Spleen (tissue), 7 donors: ENCODE measurements at regions not wholly inside any gene's neighbourhood (a gene's known extent, or its start where the extent isn't known, plus 50 kb on each side); places are given as distances from the start of the nearest gene placed in this dataset.

Source experiments
- POLR2AphosphoS5 ChIP-seq, 3 donors: sonication (generic); formaldehyde crosslinking; IDR thresholded peaks; one replicate each; pipeline ENCODE4 v1.5.1; 2017; ENCODE audit warnings: antibody characterized with exemption in 3 of 3
- TF ChIP-seq, protein P1 (sequence below), 11 experiments: fragments of 200-600 bp in 7 of 11; fragments of 450-650 bp in 4 of 11; sonication (generic) in 4 of 11; IDR thresholded peaks in 8 of 11; conservative IDR thresholded peaks in 3 of 11; 1 replicate in 7 of 11; 2 replicates in 4 of 11; pipeline versions ENCODE4 v1.4.0 to v1.8.0; 2016 to 2021; ENCODE audit warnings: antibody characterized with exemption in 11 of 11, inconsistent platforms in 4 of 11, mild to moderate bottlenecking in 1 of 11
- donor health status: DM: no; HTN: no; CAD: no; lungs with moderate emphysema.
- donor health status: DM: no; HTN: no; CAD: no.
- donor health status: DM: no; HTN: no; CAD: no.

DNA sequence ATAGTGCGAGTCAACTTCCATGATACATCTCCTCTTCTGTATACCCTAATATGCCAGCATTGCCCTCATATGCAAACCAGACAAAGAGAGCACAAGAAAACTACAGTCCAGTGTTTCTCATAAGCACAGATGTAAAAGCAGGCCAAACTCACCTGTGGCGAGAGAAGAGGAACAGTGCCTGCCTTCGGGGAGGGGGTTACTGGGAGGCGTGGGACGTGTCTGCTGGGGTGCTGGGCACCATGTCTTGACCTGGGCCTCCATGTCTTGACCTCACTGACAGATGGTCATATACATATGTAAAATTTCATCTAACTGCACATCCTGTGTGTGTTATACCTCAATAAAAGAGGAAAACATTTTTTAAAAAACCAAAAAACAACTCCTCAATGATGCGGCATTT, 159.3 kb upstream of the PPP1R26 start:
- TF ChIP-seq POLR2AphosphoS5 (IDR thresholded peaks at IDR 0.05): no peak
- TF ChIP-seq, protein P1, sequence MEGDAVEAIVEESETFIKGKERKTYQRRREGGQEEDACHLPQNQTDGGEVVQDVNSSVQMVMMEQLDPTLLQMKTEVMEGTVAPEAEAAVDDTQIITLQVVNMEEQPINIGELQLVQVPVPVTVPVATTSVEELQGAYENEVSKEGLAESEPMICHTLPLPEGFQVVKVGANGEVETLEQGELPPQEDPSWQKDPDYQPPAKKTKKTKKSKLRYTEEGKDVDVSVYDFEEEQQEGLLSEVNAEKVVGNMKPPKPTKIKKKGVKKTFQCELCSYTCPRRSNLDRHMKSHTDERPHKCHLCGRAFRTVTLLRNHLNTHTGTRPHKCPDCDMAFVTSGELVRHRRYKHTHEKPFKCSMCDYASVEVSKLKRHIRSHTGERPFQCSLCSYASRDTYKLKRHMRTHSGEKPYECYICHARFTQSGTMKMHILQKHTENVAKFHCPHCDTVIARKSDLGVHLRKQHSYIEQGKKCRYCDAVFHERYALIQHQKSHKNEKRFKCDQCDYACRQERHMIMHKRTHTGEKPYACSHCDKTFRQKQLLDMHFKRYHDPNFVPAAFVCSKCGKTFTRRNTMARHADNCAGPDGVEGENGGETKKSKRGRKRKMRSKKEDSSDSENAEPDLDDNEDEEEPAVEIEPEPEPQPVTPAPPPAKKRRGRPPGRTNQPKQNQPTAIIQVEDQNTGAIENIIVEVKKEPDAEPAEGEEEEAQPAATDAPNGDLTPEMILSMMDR (IDR thresholded peaks at IDR 0.05 in 8 of 11, conservative IDR thresholded peaks at IDR 0.05 in 3 of 11): no peak
